ENCODE measurements at regions not wholly inside any gene's neighbourhood (a gene's known extent, or its start where the extent isn't known, plus 50 kb on each side); places are given as distances from the start of the nearest gene placed in this dataset.

GRCh38 chr2:43001787-43002468 is 209.5 kb upstream of the HAAO start:
- TF ChIP-seq REST (IDR thresholded peaks at IDR 0.05; ENCODE audit: unreplicated experiment) = no peak
- no peak for TF ChIP-seq EZH2phosphoT487 (IDR thresholded peaks at IDR 0.05; ENCODE audit: unreplicated experiment)
- no peak for TF ChIP-seq CTCF (conservative IDR thresholded peaks at IDR 0.05; ENCODE audit: low read depth in 2 of 2)
- TF ChIP-seq POLR2AphosphoS5 (IDR thresholded peaks at IDR 0.05; ENCODE audit: low read depth) = no peak
- TF ChIP-seq ZNF114 (CRISPR knock-in tag; IDR thresholded peaks at IDR 0.05) = no peak
- TF ChIP-seq NANOG (IDR thresholded peaks at IDR 0.05; ENCODE audit: borderline replicate concordance) = no peak
- TF ChIP-seq CREB1 (CRISPR knock-in tag; IDR thresholded peaks at IDR 0.05; ENCODE audit: low read depth) = no peak
- no peak for TF ChIP-seq JUNB (IDR thresholded peaks at IDR 0.05; ENCODE audit: unreplicated experiment)
- no peak for TF ChIP-seq EZH2 (IDR thresholded peaks at IDR 0.05; ENCODE audit: low read depth, unreplicated experiment)
- TF ChIP-seq ZNF462 (CRISPR knock-in tag; IDR thresholded peaks at IDR 0.05) = no peak
- no peak for TF ChIP-seq ETS1 (IDR thresholded peaks at IDR 0.05)
- TF ChIP-seq ZNF331 (CRISPR knock-in tag; IDR thresholded peaks at IDR 0.05; ENCODE audit: low read depth) = no peak
- no peak for TF ChIP-seq STAT1 (IDR thresholded peaks at IDR 0.05; ENCODE audit: unreplicated experiment)
- Mint-ChIP-seq H3K36me3 (ENCODE audit: low read depth) (no peaks in the 10 kb centered on the region; the same call in 2 of the 3 replicates), H3K27ac (no peak overlapping the region), H3K27me3 (ENCODE audit: insufficient read depth, low read depth, poor library complexity) (peaks cover 5% of the 10 kb centered on the region), H3K4me1 (peaks cover 9% of the 10 kb centered on the region), H3K9me3 (no peaks in the 10 kb centered on the region), H3K4me3 (no peak overlapping the region)
- Histone ChIP-seq H3K4me2 (no peak overlapping the region), H3K27me3 (ENCODE audit: insufficient read depth) (no peaks in the 10 kb centered on the region), H3K79me2 (replicated peaks; ENCODE audit: insufficient read depth) (no peaks in the 10 kb centered on the region), H3K4me1 (ENCODE audit: insufficient read depth) (no peaks in the 10 kb centered on the region), H3K36me3 (ENCODE audit: insufficient read depth) (no peaks in the 10 kb centered on the region), H3K9me2 (ENCODE audit: insufficient read depth) (no peaks in the 10 kb centered on the region), H3K27ac (ENCODE audit: low read depth) (no peak overlapping the region), H4K20me1 (replicated peaks; ENCODE audit: insufficient read depth) (no peaks in the 10 kb centered on the region), H3F3A (replicated peaks; ENCODE audit: low read depth) (no peaks in the 10 kb centered on the region), H2AFZ (no peak overlapping the region), H3K4me3 (no peak overlapping the region)
- ATAC-seq (no peak), DNase-seq (ENCODE audit: low spot score) (no peak)

Data from GM23338 (cell line).